ENCODE measurements at regions not wholly inside any gene's neighbourhood (a gene's known extent, or its start where the extent isn't known, plus 50 kb on each side); places are given as distances from the start of the nearest gene placed in this dataset.

DNA sequence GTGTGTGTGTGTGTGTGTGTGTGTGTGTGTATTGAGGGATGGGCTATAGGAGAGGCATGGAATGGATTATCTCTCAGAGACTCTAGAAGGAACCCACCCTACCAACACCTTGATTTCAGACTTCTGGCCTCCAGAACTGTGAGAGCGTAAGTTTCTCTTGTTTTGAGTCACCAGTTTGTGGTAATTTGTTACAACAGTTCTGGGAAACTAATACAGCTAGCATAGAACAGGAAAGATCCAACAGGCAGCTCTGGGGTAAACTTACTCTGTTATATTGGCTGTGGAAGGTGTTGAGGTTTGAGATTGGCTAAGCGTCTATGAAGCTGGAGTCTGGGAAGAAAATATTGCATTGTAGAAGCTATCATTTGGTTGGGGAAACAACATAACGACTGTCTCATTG lies 334.3 kb downstream of the AACS start:
- TF ChIP-seq CTCF (conservative IDR thresholded peaks at IDR 0.05) (no peak), ZFX (IDR thresholded peaks at IDR 0.05) (no peak)
